ENCODE measurements at regions not wholly inside any gene's neighbourhood (a gene's known extent, or its start where the extent isn't known, plus 50 kb on each side); places are given as distances from the start of the nearest gene placed in this dataset.

DNA sequence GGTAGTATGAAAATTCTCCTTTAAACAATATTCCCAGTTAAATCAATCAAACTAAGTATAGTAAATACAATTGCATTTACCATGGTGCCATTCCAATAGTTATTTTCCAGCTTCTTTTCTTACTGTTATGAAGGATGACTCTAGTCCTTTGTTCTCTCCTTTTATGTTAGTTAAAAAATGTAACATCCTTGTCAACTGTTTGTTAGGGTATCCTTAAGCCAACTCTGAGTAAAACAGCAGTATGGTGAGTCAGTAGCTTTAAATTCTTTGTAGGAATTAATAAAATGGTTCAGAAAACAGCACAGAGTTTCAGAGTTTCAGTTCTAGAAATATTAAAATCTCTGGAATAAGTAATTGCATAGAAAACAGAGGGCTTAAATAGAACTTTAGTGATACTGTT, 384.4 kb downstream of the MTRR start:
- Histone ChIP-seq H3K9me1 (replicated peaks; ENCODE audit: control insufficient read depth, extremely low read depth, insufficient read depth, low read length) (no peaks in the 10 kb centered on the region), H3K9me3 (replicated peaks; ENCODE audit: control insufficient read depth, insufficient read depth, low read length) (peaks cover 2% of the 10 kb centered on the region), H2AFZ (ENCODE audit: low read depth, low read length) (no peak overlapping the region), H3K79me2 (ENCODE audit: control insufficient read depth, insufficient read depth, low read length) (no peaks in the 10 kb centered on the region), H3K36me3 (ENCODE audit: control insufficient read depth in 2 of 2, extremely low read depth in 1 of 2, insufficient read depth in 2 of 2, low read length in 2 of 2) (no peaks in the 10 kb centered on the region), H3K4me3 (replicated peaks in 1 of 3; ENCODE audit: insufficient read depth in 1 of 3, low read depth in 1 of 3, low read length in 3 of 3) (no peak overlapping the region), H3K9ac (replicated peaks; ENCODE audit: extremely low read depth, insufficient read depth, low read length) (no peak overlapping the region), H3K27me3 (ENCODE audit: control insufficient read depth in 2 of 2, insufficient read depth in 2 of 2, low read length in 2 of 2) (no peaks in the 10 kb centered on the region), H3K27ac (ENCODE audit: insufficient read depth, low read depth, low read length) (no peak overlapping the region), H4K20me1 (replicated peaks; ENCODE audit: control insufficient read depth, extremely low read depth, insufficient read depth, low read length) (no peaks in the 10 kb centered on the region), H3K4me1 (ENCODE audit: control insufficient read depth, extremely low read depth, insufficient read depth, low read length) (no peaks in the 10 kb centered on the region), H3K4me2 (ENCODE audit: insufficient read depth, low read length) (no peak overlapping the region)
- no TSS peak for BruUV-seq (replicated peaks)
- intact Hi-C loops (cut with micrococcal nuclease), result no loop called here
- no peak for TF ChIP-seq GATA2 (IDR thresholded peaks at IDR 0.05; ENCODE audit: insufficient read depth, insufficient read length, low read depth, low read length)
- TF ChIP-seq, protein P1, sequence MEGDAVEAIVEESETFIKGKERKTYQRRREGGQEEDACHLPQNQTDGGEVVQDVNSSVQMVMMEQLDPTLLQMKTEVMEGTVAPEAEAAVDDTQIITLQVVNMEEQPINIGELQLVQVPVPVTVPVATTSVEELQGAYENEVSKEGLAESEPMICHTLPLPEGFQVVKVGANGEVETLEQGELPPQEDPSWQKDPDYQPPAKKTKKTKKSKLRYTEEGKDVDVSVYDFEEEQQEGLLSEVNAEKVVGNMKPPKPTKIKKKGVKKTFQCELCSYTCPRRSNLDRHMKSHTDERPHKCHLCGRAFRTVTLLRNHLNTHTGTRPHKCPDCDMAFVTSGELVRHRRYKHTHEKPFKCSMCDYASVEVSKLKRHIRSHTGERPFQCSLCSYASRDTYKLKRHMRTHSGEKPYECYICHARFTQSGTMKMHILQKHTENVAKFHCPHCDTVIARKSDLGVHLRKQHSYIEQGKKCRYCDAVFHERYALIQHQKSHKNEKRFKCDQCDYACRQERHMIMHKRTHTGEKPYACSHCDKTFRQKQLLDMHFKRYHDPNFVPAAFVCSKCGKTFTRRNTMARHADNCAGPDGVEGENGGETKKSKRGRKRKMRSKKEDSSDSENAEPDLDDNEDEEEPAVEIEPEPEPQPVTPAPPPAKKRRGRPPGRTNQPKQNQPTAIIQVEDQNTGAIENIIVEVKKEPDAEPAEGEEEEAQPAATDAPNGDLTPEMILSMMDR (IDR thresholded peaks at IDR 0.05; ENCODE audit: extremely low read depth in 1 of 2, insufficient read depth in 1 of 2, low read depth in 1 of 2, low read length in 2 of 2), result no peak
- TF ChIP-seq FOS (IDR thresholded peaks at IDR 0.05; ENCODE audit: borderline replicate concordance, insufficient read depth, low read length), result no peak
- TF ChIP-seq POLR2AphosphoS5 (IDR thresholded peaks at IDR 0.05; ENCODE audit: insufficient read depth, low read depth, low read length), result no peak
- TF ChIP-seq POLR2A (IDR thresholded peaks at IDR 0.05; ENCODE audit: low read depth, low read length), result no peak
- TF ChIP-seq MYC (IDR thresholded peaks at IDR 0.05; ENCODE audit: low read depth, low read length), result no peak
- TF ChIP-seq EZH2 (IDR thresholded peaks at IDR 0.05; ENCODE audit: borderline replicate concordance, low read depth, low read length, severe bottlenecking), result no peak
- no peak for TF ChIP-seq JUN (IDR thresholded peaks at IDR 0.05; ENCODE audit: borderline replicate concordance, insufficient read depth, insufficient read length, low read depth)
- TF ChIP-seq, protein P2, sequence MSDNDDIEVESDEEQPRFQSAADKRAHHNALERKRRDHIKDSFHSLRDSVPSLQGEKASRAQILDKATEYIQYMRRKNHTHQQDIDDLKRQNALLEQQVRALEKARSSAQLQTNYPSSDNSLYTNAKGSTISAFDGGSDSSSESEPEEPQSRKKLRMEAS (IDR thresholded peaks at IDR 0.05; ENCODE audit: insufficient read depth, insufficient read length), result no peak
- FAIRE-seq (no peak), DNase-seq (ENCODE audit: low read depth, low spot score) (no peak)
- dilution Hi-C loops (cut with MboI; ENCODE audit: extremely low pct_ligation_motif_present, low sequenced_read_pairs), result no loop called here
- ChIA-PET POLR2A (no interaction called here), CTCF (no interaction called here)

All from endothelial cell of umbilical vein (primary cell).